Colonic mucosa (tissue), 4 donors: ENCODE measurements at regions not wholly inside any gene's neighbourhood (a gene's known extent, or its start where the extent isn't known, plus 50 kb on each side); places are given as distances from the start of the nearest gene placed in this dataset.

Experiments used
- DNase-seq: peaks from one replicate; pipeline ENCODE4 v3.0.0-alpha.2; 2020
- H3K27ac ChIP-seq: fragments of 200-600 bp; one replicate; pipeline ENCODE4 v1.8.0; 2021
- H3K27me3 ChIP-seq: fragments of 200-600 bp; one replicate; pipeline ENCODE4 v1.8.0; 2021
- H3K36me3 ChIP-seq: fragments of 200-600 bp; one replicate; pipeline ENCODE4 v1.8.0; 2021
- H3K4me1 ChIP-seq: fragments of 200-600 bp; one replicate; pipeline ENCODE4 v1.8.0; 2021; ENCODE audit warnings: mild to moderate bottlenecking
- H3K4me3 ChIP-seq: fragments of 200-600 bp; one replicate; pipeline ENCODE4 v1.8.0; 2021
- H3K9ac ChIP-seq, 2 donors: one replicate each; pipeline ENCODE4 v1.7.0; 2013; ENCODE audit warnings: control low read depth in 2 of 2, low read depth in 2 of 2, low read length in 2 of 2
- H3K9me3 ChIP-seq: fragments of 200-600 bp; one replicate; pipeline ENCODE4 v1.8.0; 2021
- CTCF ChIP-seq: fragments of 200-600 bp; IDR thresholded peaks from one replicate; pipeline ENCODE4 v1.8.0; 2022; ENCODE audit warnings: antibody characterized with exemption, mild to moderate bottlenecking
- intact Hi-C: fragments of 100-400 bp; cut with DNase I; formaldehyde crosslinking; loops from one replicate; pipeline ENCODE4 v1.14.1; 2022
- donor health status: healthy.
- donor health status: DM: no; HTN: no; CAD: no.
- donor health status: DM: no; HTN: no; CAD: no.

GRCh38 chr10:33455029-33455428, 120.6 kb upstream of the NRP1 start:
- H3K9me3 ChIP-seq: no peaks in the 10 kb centered on the region
- intact Hi-C loops: no loop called here

GRCh38 chr10:33454554-33454953, 120.1 kb upstream of the NRP1 start:
- H3K27me3 ChIP-seq: no peaks in the 10 kb centered on the region
- intact Hi-C loops: no loop called here
- no peaks in the 10 kb centered on the region for H3K4me1 ChIP-seq
- no peak for TF ChIP-seq CTCF
- no peak for DNase-seq
- H3K27ac ChIP-seq: no peak overlapping the region
- H3K36me3 ChIP-seq: no peaks in the 10 kb centered on the region
- no peak overlapping the region for H3K4me3 ChIP-seq
- no peaks in the 10 kb centered on the region for H3K9me3 ChIP-seq
- no peak overlapping the region for H3K9ac ChIP-seq

More at GRCh38 chr10:33455029-33455428, 120.6 kb upstream of the NRP1 start:
- no peak for DNase-seq
- no peak overlapping the region for H3K4me3 ChIP-seq
- no peak overlapping the region for H3K9ac ChIP-seq
- H3K36me3 ChIP-seq: no peaks in the 10 kb centered on the region
- no peaks in the 10 kb centered on the region for H3K27me3 ChIP-seq
- no peak overlapping the region for H3K27ac ChIP-seq
- no peak for TF ChIP-seq CTCF
- H3K4me1 ChIP-seq: no peaks in the 10 kb centered on the region

DNA sequence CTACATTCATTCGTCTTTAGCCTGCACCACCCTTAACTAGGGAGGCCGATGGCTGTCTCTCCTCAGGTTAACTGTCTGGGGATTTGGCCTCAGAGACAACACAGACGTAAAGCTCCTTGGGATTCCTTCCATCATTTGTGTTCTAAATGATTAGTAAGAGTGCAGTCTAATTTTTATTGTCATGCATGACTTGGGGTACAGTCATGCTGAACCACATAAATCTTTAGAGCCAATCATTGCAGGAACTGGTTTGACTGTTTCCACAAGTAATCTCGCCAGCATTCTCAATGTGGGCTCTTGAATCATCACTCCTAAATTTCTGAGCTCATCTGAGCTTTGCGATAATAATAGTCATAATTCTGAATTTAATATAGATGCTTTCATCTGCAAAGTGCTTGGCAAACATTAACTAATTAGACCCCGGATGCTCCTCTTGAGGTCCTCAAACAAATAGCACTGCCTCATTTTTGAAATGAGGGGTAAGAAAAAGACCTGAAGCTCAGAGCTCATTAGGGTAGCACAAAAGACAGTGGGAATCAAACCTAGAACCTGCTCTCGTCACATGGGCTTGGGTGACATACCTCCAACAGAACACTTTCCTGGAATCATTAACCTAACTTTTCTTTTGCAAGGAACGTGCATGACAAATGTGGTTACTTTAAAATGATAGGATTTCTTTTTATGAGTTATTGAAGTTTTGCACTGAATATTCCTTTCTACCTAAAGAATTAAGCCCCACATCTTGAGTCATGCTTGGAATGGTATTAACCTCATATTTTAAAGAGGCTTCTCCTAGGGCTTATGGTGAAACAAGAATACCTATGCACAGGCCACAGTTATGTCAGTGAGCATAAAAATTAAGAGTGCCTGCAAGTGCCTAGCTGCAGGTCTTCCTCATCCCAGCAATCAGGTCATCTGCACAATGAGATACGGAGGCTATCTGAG, 118.9 kb upstream of the NRP1 start:
- Histone ChIP-seq H3K4me3 (no peak overlapping the region), H3K9me3 (no peaks in the 10 kb centered on the region), H3K9ac (no peak overlapping the region), H3K27ac (no peak overlapping the region), H3K4me1 (no peaks in the 10 kb centered on the region), H3K36me3 (no peaks in the 10 kb centered on the region), H3K27me3 (no peaks in the 10 kb centered on the region)
- intact Hi-C loops: no loop called here
- TF ChIP-seq CTCF: no peak
- no peak for DNase-seq

- no peak for TF ChIP-seq CTCF
- no peak overlapping the region for H3K4me3 ChIP-seq
Measured at GRCh38 chr10:33448421-33449140, 114.1 kb upstream of the NRP1 start.

DNA sequence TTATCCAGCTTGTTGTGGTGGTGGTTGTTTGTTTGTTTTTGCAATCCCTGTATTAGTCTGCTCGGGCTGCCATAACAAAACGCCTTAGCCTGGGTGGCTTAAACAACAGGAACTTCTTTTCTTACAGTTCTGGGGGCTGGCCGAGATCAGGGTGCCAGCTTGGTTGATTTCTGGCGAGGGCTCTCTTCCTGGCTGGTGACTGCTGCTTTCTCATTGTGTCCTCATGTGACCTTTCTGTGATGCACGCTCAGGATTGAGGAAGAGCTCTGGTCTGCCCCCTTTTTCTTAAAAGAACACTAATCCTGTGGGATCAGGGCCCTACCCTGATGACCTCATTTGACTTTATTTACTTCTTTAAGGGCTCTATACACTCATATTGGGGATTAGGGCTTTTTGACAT, 107.1 kb upstream of the NRP1 start:
- Histone ChIP-seq H3K27ac (no peak overlapping the region), H3K27me3 (no peaks in the 10 kb centered on the region), H3K4me3 (no peak overlapping the region), H3K36me3 (no peaks in the 10 kb centered on the region), H3K9ac (no peak overlapping the region), H3K9me3 (no peaks in the 10 kb centered on the region), H3K4me1 (no peaks in the 10 kb centered on the region)
- intact Hi-C loops: no loop called here
- DNase-seq: no peak
- no peak for TF ChIP-seq CTCF

More at GRCh38 chr10:33448421-33449140, 114.1 kb upstream of the NRP1 start:
- Histone ChIP-seq H3K27me3 (no peaks in the 10 kb centered on the region), H3K9ac (no peak overlapping the region), H3K4me1 (no peaks in the 10 kb centered on the region), H3K27ac (no peak overlapping the region), H3K36me3 (no peaks in the 10 kb centered on the region), H3K9me3 (no peaks in the 10 kb centered on the region)
- intact Hi-C loops: no loop called here
- no peak for DNase-seq
